Bronchial epithelial cell (primary cell): ENCODE measurements at regions not wholly inside any gene's neighbourhood (a gene's known extent, or its start where the extent isn't known, plus 50 kb on each side); places are given as distances from the start of the nearest gene placed in this dataset.

Experiments used
- DNase-seq: peaks from one replicate; pipeline ENCODE4 v3.0.0-alpha.2; 2010; ENCODE audit warnings: low read depth
- FAIRE-seq: peaks from 2 replicates; lab custom pipeline; 2011; peaks lifted over from hg19 to GRCh38; lab: Jason Lieb, UNC
- H3K27me3 ChIP-seq: 2 replicates; pipeline ENCODE4 v1.5.1; 2011; ENCODE audit warnings: low read length; ENCODE audit not compliant: control insufficient read depth, insufficient read depth
- H3K36me3 ChIP-seq: 2 replicates; pipeline ENCODE4 v1.5.1; 2011; ENCODE audit warnings: low read length; ENCODE audit not compliant: control insufficient read depth, insufficient read depth
- H3K4me3 ChIP-seq: 2 replicates; pipeline ENCODE4 v1.5.1; 2011; ENCODE audit warnings: mild to moderate bottlenecking, low read depth, low read length, control low read depth
- CTCF ChIP-seq: IDR thresholded peaks from 2 replicates; pipeline ENCODE4 v1.5.1; 2011; ENCODE audit warnings: mild to moderate bottlenecking, moderate library complexity, low read length, control low read depth, inconsistent platforms; ENCODE audit not compliant: insufficient read depth, severe bottlenecking

- peak; percentile 75 for DNase-seq
- no peaks in the 10 kb centered on the region for H3K36me3 ChIP-seq
- no peak overlapping the region for H3K4me3 ChIP-seq
- no peak for FAIRE-seq
- H3K27me3 ChIP-seq = no peaks in the 10 kb centered on the region
- no peak for TF ChIP-seq CTCF
Observed at GRCh38 chr4:27218013-27218412, 357.4 kb downstream of the STIM2 start.

- H3K36me3 ChIP-seq = no peaks in the 10 kb centered on the region
- FAIRE-seq (no peak), DNase-seq (no peak)
- H3K4me3 ChIP-seq = no peak overlapping the region
- no peaks in the 10 kb centered on the region for H3K27me3 ChIP-seq
- TF ChIP-seq CTCF = no peak
Observed at GRCh38 chr4:27223326-27223725, 362.7 kb downstream of the STIM2 start.

GRCh38 chr4:27233531-27233930 is 372.9 kb downstream of the STIM2 start:
- Histone ChIP-seq H3K27me3 (no peaks in the 10 kb centered on the region), H3K36me3 (no peaks in the 10 kb centered on the region), H3K4me3 (no peak overlapping the region)
- TF ChIP-seq CTCF = no peak
- DNase-seq = no peak
- FAIRE-seq = no peak

- no peaks in the 10 kb centered on the region for H3K36me3 ChIP-seq
- no peak for TF ChIP-seq CTCF
- no peak for FAIRE-seq
- no peak overlapping the region for H3K4me3 ChIP-seq
- no peaks in the 10 kb centered on the region for H3K27me3 ChIP-seq
- no peak for DNase-seq
Observed at GRCh38 chr4:27234306-27234899, 373.8 kb downstream of the STIM2 start.

- TF ChIP-seq CTCF = no peak
- Histone ChIP-seq H3K27me3 (no peaks in the 10 kb centered on the region), H3K4me3 (no peak overlapping the region), H3K36me3 (no peaks in the 10 kb centered on the region)
- DNase-seq = peak; percentile 19
- FAIRE-seq = no peak
Observed at GRCh38 chr4:27239641-27240040, 379.0 kb downstream of the STIM2 start.

GRCh38 chr4:27242217-27242616 is 381.6 kb downstream of the STIM2 start:
- FAIRE-seq = no peak

More at GRCh38 chr4:27242217-27242616, 381.6 kb downstream of the STIM2 start:
- Histone ChIP-seq H3K4me3 (no peak overlapping the region), H3K27me3 (no peaks in the 10 kb centered on the region), H3K36me3 (no peaks in the 10 kb centered on the region)
- TF ChIP-seq CTCF = no peak
- DNase-seq = no peak
